GM19463 (cell line): ENCODE measurements at regions not wholly inside any gene's neighbourhood (a gene's known extent, or its start where the extent isn't known, plus 50 kb on each side); places are given as distances from the start of the nearest gene placed in this dataset.
"Not testable (repeated sequence)": the region's sequence is repeated elsewhere in the genome, so short reads cannot be mapped to it uniquely, and the experiment has no call there.

Experiments
- ATAC-seq: cut with Tn5 transposase; IDR thresholded peaks from one replicate; pipeline ENCODE4 v1.9.1; 2021; ENCODE audit warnings: mild to moderate bottlenecking, moderate library complexity; ENCODE audit not compliant: unreplicated experiment

DNA sequence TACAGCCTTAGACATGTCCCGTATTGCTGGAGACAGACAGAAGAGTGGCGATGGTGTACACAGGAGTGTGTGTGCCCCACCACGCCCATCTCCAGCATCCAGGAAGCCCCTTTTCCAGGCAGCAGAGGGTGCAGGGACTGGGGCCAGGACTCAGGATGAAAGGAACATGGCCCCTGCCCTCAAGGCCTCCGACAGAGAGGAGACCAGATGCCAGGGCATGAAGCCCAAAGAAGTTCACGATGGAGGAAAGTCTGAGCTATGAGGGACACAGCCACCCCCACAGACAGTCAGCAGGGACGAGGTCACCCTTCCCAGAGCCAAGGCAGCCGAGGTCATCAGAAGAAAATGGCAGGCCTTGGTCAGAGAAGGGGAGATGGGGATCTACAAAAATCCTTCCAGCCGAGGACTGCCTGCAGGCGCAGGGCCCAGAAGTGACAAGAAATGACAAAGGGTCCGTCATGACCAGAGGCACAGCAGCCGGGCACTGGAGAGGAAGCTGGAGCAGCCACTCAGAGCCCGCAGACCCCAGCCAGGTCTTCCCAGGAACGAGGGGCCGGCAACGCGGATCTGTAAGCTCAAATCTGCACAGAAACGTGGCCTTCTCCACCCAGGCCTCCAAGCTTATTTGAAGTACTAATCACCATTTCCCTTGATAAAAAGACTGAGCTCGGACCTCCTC, 78.7 kb upstream of the PPP2R2D start:
- ATAC-seq, result no peak

- no peak for ATAC-seq
Observed at GRCh38 chr10:131822692-131823245, 78.0 kb upstream of the PPP2R2D start.

- not testable (repeated sequence) for ATAC-seq
Observed at GRCh38 chr10:131823601-131824099, 77.2 kb upstream of the PPP2R2D start.

DNA sequence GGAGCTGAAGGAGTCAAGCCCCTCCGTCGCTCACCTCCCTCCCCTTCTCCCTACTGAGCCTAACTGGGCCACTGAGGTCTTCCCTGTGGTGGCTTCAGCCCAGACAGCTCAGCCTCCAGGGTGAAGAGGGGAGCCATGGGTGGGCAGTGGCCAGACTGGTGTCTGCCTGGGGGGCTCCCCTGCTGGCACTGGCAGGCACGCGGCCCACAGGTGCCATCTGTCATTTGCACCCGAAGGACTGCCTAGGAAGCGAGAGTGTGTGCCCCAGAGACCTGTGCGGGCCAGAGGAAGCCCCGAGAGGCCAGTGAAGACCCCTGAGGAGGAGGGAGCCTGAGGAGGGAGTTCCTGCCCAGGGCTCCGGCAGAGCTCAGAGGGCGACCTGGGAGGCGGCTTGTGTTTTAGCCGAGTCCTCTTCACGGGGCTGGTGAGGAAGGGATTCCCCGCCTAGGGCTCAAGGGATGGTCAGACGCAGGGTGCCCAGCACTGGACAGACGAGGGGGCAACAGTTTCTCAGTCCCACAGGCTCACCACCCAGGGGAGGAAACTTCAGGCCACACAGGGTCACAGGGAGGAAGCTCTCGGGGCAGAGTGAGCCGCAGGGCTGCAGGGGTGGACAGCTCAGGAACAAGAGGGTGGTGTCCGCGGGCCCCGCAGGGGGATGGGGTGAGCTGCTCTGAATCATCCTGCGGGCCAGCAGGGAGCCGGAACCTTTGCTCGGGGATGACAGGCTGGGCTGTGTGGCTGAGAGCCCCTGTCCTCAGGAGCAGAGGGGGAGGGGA, 76.2 kb upstream of the PPP2R2D start:
- no peak for ATAC-seq

DNA sequence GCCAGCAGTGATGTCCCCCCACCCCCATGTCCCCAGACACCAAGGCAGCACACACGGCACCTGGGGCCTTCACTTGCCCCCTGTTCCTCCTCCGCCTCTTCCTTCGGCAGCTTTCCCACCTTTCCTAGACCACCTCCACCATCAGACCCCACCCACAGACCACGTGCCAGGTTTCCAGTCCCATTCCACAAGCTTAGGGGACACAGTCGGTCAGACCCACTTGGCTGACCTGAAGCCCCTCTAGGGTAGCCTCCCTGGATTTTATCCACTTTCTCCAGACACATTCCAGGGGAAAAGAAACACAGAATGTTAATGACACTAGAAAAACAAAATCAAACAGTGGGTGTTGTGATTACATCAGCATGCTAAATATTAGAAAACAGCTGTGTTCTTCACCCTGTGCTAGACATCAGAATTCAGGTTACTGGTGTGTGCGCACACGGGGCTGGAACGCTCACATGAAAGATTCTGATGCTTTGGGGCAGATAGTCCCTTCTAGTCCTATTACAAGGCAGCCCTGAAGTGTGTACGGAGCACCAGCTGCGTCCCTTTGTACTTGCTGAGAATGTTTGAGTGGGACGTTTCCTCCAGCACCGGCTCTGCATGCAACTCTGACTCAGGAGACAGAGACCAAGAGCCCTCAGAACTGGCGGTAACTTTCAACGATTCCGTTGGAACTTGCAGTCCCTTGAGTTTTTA, 75.5 kb upstream of the PPP2R2D start:
- no peak for ATAC-seq

DNA sequence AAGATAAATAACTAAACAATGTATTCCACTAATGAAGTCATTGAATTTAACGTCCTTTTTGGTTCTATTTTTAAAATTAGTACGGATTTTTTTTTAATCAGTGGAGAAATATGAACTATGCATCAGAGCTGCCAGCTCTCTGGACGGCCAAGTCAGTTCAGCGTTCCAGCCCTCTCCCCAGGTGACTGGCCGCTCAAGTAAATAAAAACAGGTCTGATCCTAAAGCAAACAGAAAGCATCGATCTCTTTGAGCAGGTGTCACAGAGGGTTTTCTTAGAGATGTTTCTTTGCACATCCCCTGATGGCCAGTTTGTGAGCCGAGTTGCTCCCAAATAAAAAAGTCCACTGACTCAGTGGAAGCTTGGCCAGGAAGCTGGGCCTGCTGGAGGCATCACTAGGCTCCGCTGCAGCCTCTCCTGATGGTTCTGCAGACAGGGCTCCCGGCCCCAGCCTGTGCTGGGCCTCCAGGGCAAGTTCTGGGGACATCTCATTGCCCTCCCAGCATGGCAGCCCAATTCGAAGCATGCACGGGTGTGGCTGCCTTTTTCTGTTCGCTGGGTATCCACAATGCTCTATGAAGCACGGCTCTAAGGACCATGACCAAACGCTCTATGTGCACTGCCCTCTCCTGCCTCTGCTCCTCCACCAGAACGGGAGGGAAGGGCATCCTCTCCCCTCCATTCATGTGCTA, 74.7 kb upstream of the PPP2R2D start:
- no peak for ATAC-seq

GRCh38 chr10:131829156-131829930, 71.5 kb upstream of the PPP2R2D start:
- ATAC-seq, result no peak

- ATAC-seq, result no peak
Observed at GRCh38 chr10:131830446-131831130, 70.2 kb upstream of the PPP2R2D start.

GRCh38 chr10:131831561-131831960, 69.2 kb upstream of the PPP2R2D start:
- no peak for ATAC-seq

- ATAC-seq, result no peak
Observed at GRCh38 chr10:131832056-131832685, 68.6 kb upstream of the PPP2R2D start.

DNA sequence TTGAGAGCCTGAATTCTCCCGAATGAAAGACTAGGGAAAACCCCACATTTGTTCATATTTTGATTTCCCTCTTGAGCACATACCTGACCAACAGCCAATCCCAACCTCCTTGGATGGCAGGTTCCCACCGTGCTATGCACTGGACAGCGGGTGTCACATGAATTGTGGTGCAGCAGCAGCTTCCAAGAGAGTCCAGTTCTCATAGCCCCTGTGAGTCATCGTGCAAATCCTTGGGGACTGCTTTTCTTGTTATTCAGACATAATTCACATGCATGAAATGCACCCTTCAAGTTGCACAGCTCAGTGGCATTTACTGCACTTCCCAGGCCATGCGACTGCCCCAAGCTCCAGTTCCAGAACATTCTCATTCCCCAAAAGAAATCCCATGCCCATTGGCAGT, 67.8 kb upstream of the PPP2R2D start:
- no peak for ATAC-seq

- ATAC-seq, result no peak
Observed at GRCh38 chr10:131833446-131834080, 67.2 kb upstream of the PPP2R2D start.

GRCh38 chr10:131834152-131834810, 66.5 kb upstream of the PPP2R2D start:
- ATAC-seq, result no peak

DNA sequence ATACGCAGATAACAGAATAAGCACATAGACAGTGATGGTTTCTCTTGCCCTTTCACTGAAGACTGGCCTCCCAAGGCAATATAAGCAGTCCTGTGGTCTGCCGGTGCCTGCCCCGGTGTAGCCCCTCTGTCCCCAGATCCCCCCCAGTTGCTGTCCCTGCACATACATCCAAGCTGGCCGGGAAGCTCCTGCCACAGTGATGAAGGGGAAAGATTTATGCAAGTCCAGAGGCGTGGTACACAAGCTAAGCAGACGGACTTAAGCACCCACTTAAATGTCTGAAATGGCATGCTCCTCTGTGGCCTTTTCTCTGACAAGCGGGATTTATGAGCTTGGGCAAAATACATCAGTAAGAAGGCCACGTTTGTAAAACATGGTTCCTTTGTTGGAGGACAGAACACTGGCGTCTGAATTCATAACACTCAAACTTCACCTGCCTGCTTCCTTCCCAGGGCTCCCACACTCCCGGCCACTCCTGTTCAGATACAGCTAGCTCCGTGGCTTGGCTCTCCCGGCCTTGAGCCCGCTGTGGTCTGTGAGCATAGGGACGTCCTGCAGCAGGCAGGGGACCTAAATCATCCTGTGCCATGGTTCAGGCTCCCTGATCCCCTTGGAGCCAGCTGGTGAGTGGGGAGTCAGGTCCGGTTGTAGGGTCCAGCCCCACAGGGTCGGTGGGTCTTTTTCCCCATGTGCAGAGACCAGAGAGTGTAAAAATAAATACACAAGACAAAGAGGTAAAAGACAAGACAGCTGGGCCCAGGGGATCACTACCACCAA, 61.7 kb upstream of the PPP2R2D start:
- no peak for ATAC-seq

DNA sequence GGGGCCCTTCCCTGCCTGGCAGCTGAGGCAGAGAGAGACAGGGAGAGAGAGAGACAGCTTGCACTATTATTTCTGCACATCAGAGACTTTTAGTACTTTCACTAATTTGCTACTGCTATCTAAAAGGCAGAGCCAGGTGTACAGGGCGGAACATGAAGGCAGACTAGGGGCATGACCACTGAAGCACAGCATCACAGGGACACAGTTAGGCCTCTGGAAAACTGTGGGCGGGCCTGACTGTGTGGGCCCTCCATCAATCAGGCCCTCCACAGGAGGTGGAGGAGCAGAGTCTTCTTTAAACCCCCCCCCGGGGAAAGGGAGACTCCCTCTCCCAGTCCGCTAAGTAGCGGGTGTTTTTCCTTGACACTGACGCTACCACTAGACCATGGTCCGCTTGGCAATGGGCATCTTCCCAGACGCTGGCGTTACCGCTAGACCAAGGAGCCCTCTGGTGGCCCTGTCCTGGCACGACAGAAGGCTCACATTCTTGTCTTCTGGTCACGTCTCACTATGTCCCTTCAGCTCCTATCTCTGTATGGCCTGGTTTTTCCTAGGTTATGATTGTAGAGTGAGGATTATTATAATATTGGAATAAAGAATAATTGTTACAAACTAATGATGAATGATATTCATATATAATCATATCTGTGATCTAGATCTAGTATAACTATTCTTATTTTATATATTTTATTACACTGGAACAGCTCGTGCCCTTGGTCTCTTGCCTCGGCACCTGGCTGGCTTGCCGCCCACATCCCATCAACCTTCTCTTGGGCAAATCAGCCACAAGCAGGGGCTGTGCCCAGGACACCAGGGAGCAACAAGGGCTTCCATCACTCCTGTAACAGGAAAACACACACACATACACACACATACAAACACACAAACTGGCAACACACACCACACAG, 60.7 kb upstream of the PPP2R2D start:
- not testable (repeated sequence) for ATAC-seq

- ATAC-seq, result no peak
Observed at GRCh38 chr10:131840788-131841118, 60.1 kb upstream of the PPP2R2D start.
